GM21360 (cell line): ENCODE measurements at regions not wholly inside any gene's neighbourhood (a gene's known extent, or its start where the extent isn't known, plus 50 kb on each side); places are given as distances from the start of the nearest gene placed in this dataset.

Experiments used
- ATAC-seq: cut with Tn5 transposase; IDR thresholded peaks from one replicate; pipeline ENCODE4 v1.9.1; 2021; ENCODE audit warnings: mild to moderate bottlenecking, moderate library complexity; ENCODE audit not compliant: unreplicated experiment

DNA sequence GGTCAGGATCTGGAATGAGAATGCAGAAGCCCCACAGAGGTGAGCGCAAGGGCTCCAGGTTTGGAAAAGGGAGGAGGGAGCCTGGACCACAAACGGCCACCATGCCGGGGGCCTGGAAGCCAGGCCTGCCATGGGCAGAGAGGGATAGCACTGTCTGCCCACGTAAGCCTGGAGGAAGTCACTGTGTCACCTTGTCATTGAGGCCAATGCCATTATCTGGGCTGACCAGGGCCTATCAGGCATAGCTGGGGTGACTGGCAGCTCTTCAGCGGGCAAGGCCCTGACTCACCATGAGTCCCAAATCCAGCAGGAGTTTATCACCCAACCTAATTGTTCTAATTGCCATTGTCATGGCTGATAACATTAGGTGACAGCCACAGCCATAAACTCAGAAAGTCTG, 84.6 kb downstream of the MATN1 start:
- no peak for ATAC-seq

DNA sequence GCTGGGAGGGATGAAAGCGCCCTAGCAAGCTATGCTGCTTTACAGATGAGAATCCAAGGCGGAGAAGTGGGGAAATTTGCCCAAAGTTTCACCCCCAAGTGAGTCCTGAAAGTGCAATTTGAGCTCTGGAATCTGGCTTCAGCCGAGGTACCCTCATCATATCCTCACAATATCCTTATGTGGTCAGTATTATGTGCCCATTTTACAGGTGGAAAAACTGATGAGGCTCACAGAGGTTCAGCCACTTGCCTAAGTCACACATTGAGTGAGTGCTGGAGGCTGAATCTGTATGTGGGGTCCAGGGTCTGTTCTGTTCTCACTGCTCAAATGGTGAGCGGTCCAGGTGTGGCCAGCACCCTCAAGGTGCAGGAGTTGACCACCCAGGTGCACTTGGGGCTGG, 85.3 kb downstream of the MATN1 start:
- no peak for ATAC-seq

DNA sequence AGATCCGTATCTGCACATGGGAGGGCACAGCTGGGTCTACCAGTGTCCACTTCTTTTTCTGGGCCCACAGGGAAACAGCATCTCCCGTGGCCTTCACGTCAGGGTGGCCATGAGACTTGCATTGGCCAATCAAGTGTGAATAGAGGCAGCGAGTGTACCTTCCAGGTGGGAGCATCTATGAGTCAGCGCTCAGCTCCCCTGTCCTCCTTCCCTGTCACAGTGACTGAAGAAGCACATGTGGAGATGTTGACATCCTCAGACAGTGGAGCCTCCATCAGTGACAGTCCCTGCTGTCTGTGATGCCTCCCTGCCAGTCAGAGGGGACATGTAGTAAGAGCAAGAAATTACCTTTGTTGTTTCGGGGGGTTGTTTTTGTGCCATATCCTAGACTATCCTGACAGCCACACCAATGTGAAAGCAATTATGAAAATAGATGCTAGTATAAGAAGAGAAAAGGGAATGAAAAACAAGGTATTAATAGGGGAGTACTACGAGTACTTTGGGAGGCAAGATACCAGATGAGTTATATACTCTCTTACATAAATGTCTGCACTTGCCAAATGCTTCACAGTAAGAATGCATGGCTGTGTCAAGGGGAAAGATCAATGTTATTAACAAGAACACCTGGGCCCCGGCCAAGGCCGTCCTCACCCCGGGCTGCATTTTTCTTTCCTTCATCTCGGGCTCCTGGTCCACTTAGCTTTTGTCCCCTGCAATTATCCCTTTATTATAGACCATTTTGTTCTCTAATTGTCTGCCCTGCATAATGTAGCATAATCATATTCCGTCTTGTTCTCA, 86.0 kb downstream of the MATN1 start:
- no peak for ATAC-seq

DNA sequence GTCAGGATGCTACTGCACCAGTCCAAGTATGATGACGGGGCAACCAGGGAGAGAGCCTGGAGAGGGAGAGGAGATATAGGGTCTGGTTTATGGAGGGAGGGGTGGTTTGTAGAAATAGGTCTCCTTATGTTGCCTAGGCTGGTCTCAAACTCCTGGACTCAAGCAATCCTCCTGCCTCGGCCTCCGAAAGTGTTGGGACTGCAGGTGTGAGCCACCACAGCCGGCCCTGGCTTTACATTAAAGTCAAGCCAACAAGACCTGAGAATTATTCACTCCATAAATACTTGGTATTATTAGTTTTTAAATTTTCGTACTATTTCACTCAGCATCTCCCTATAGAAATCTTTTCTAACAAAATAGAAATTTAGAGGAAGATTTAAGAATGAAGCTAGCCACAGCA, 86.8 kb downstream of the MATN1 start:
- no peak for ATAC-seq

DNA sequence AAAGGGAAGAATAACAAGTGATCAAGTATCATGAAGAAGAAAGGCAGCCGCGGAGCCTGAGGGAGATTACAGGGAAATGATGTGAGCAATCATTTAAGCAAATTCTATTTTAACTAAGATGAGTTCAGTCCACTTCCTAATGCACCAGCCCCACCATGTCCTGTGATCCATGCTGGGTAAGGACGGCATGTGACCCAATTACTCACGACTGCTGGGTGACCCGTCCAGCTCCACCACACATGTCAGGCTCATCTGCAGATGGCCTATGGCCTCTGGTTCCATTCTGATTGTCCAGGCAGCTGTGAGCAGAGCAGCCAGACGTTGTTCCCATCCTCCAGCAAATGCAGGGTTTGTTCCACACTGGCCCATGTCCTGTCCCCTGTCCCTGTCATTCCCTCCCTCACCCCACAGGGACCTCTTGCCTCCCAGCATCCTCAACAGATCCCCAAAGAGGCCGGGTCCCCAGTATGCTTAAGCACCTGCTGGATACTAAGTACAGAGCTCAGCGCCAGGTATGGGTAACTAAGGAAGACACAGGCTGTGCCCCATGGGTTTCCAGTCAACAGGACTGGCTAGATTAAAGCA, 87.9 kb downstream of the MATN1 start:
- ATAC-seq, result no peak

DNA sequence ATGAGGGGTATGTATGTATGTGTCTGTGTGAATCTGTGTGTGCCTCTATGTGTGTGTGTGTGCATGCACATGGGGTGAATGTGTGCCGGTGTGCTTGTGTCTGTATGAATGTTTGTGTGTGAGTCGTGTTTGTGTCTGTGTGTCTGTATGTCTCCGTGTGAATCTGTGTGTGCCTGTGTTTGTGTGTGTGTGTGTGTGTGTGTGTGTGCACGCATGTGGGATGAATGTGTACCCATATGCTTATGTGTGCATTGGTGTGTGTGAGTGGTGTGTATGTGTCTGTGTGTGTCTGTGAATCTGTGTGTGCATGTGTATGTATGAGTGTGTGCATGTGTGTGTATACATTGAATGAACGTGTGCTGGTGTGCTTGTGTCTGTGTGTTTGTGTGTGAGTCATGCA, 88.9 kb downstream of the MATN1 start:
- no peak for ATAC-seq

DNA sequence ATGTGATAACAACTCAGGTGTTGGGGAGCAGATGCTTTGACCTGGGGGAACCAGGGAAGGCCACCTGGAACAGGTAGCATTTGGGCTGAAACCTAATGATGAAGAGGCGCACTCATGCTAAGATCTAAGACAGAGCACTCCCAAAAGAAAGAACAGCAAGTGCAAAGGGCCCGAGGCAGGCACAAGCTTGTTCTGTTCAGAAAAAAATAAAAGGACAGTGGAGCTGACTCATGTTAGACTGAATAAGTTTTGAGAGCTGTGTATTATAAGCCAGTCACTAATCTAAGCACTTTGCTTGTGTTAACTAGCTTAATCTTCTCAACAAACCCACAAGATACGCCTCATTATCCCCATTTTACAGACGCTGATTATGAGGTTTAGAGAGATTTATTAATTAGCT, 90.1 kb downstream of the MATN1 start:
- ATAC-seq, result no peak

DNA sequence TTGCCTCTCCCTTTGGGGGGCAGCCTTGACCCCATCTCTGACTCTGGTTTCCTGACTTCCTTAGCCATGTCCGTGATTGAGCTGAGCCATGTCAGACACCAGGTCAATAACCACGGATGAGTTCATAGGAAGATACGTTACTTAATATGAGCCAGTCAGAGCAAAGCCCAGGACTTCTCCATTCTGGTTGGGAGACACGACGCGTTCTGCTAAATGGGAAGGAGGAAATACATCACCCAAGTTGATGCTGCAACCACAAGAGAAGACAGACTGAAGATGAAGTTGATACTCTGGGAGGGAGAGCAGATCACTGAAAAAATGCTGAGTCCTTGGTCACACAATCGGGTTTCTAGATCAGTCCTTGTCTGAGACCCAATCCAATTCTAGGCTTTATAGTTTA, 90.9 kb downstream of the MATN1 start:
- ATAC-seq, result no peak

DNA sequence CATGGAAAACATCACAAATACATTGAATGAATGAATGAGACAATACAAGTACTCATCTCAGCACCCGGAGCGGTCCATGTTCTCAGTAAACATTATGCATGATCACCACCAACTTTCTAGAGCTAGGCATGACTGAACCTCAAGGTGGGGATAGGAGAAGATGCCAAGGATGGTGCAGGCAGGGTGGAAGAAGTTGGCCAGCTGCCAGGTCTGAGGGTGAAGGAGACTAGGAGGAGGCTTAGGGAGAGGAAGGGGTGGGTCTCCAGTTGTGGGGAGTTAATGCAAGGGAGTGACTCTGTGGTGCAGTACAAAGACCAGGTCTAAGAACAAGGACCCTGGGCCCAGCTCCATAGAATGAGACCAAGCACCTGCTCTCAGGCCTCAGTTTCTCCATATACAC, 91.7 kb downstream of the MATN1 start:
- no peak for ATAC-seq

DNA sequence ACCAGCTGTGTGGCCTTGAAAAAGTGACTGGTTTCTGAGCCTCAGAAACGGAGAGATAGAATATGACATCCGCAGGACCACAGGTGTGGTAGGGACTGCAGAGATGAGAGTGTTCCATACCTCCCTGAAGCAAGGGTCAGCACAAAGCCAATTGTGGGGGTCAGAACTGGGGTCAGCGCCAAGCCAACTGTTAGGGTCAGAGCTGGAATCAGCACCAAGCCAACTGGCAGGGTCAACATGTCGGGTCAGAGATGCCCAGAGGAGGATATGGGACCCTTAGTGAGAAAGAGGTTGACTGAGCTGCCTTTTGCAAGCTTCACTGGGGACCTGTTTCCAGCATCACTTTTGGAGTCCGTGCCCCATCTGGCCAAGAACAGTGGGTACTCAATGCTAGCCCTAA, 93.9 kb downstream of the MATN1 start:
- ATAC-seq, result no peak

DNA sequence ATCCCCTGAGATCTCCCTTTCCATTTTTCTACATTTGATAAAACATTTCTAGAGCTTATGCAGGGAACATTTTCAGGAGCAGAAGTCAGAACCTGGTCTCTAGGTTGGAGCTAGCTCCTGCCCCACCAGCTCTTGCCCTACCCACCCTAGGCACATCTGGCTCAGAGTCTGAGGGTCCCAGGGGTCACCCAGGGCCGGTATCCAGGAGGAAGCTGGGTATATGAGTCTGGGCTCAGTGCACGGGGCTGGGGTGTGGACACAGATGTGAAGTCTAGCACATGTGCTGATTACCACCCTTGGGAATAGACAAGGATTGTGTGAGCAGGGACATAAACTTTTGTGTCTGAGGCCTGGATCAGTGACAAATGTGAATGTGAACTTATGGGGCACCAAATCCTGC, 95.4 kb downstream of the MATN1 start:
- ATAC-seq, result no peak

DNA sequence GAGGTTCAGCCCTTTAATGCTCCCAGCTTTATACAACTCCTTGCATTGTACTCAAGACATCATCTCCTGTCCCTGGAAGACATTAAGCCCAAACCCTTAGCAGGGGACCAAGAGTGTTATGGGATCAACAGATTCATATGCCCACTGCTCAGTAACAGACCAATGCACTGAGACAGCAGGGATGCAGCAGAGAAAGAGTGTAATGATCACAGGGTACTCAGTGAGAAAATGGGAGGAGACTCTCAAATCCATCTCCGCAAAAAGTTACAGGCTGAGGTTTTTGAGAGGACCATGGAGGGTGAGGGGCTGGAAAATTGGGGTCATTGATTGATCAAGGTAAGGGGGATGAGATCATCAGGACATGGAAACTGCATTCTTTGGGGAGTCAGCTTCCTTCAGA, 96.2 kb downstream of the MATN1 start:
- no peak for ATAC-seq

DNA sequence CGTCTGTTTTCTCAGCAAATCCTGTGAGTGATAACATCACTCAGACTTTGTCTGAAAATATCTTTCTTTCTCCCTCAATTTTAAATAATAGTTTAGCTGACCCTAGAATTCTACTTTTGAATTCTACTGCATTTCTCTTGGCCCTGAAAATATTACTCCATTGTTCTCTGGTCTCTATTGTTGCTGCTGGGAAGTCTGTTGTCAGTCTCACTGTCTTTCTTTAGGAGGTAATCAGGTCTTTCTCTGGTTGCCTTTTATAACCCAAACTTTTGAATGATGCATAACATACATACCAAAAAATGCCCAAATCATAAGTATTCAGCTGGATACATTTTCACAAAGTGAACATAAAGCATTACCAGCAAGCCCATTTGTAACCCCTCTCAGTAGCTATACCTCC, 100.0 kb downstream of the MATN1 start:
- no peak for ATAC-seq

DNA sequence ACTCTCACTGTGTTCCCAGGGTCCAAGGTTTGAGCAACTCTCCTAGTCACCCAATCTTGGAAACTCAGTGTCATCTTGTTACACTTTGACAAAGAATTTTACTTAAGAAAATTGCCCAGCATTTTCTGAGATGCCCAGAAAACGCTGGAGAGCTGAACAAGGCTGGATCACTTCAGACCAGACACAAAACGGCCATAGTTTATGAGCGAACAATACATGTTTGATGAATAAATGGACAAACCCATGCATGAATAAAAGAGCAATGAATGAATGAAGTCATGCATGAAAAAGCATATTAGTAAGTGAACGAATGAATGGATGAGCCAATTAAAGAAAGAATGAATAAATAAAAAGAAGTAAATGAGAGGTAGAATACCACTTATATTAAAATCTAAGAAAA, 103.8 kb downstream of the MATN1 start:
- ATAC-seq, result no peak

DNA sequence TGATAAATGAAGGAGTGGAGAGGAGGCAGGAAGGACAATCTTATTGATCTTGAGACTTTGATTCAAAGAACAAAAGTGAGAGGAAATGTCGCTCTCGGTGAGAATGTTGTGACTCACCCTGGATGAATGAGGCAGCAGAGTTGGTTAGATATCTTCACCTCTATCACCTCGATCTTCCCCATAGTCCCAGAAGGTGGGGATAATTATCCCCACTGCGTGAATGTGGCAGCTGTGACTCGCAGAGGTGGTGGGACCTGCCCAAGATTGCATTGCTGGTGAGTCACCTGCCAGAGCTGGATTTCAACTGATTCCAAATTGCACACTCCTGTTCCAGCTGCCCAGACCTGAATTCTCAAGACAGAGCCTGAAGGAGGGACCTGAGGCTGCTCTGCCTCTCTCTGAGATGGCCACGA, 105.0 kb downstream of the MATN1 start:
- no peak for ATAC-seq

DNA sequence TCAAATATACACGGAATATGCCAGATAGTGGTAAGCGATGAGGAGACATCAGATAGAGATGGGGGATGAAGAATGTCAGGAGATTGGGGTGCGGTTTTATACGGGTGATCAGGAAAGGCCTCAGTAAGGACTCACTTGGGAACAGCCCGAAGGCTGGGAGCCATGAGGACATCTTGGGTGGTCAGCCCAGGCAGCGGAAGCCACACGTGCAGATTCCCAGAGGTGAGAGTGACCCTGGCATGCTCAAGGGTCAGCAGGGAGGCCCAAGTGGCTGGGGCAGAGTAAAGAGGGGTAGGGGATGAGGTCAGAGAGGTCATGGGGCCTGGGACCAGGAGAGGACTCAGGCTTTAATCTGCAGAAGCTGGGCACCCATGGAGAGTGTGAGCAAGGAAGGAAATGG, 106.6 kb downstream of the MATN1 start:
- no peak for ATAC-seq

DNA sequence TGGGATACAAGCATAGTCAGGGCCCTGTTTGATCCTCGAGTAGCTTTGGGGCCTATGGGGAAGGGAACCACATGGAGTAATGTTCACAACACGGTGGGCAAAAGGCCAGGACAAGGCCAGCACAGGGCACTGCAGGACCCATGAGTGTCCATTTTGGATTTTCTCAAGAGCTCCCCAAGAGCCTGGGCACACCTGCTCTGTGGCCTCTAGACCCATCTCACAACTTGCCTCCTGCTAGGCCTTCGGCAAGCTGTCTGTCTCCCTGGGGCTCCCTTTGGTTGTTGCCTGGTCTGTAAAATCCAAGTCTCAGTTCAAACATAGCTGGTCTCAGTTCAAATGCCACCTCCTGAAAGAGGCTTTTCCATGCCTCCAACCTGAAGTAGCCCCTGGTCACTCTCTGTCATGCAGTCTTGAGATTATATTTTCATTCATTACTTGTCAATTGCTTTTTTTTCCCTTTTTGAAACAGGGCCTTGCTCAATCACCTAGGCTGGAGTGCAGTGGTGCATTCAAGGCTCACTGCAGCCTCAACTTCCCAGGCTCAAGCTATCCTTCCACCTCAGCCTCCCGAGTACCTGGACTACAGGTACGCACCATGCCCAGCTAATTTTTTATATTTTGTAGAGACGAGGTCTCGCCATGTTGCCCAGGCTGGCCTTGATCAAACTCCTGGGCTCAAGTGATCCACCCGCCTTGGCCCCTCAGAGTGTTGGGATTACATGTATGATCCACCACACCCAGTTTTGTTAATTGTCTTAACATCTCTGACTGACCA, 107.4 kb downstream of the MATN1 start:
- ATAC-seq, result no peak

DNA sequence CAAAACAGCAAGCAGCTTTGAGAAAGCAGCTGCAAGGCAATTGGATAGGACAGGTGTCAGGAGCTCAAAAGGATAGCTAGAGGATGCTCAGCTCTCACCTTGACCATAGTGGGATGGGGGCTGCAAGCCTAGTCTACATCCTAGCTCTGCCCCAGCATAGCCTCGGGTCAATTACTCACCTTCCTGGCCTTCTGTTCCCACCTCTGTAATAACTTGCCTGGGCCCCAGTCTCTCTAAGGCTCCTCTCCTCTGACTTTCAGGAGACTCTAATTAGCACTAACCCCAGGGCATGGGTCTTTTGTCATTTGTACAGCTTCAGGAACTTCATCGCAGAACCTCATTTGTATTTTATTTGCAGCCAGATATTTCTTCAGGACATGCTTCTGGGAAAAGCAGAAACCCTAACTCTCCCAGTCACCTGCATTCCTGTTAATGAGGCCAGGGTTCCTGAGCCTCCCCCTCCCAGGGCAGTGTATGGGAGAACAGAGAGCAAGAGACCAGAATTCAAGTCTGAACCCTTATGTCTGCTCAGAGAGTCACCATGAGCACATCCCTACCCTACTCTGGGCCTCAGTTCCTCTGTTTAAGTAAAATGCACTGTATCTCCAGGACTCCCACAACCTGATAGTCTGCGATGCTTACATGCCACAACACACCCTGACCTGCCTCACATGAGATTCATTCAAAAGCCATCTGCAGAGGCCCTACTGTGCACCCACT, 108.1 kb downstream of the MATN1 start:
- ATAC-seq, result no peak

DNA sequence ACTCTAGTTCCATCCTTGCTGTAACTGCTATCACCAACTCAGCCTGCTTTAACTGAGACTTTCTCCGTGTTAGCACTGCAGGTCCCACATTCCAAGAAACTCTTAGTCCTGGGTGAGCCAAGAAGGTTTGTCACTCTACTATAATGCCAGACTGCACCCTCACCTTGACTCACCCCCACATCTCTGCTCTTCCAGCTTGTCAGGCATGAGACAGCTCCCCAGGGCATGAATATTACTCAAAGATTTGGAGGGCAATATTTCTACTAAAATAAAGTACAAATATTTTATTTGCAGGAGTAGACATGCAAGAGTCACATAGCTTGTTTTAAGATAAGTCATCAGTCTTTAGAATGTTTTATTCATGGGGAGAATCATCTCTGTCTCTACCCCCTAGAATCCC, 110.2 kb downstream of the MATN1 start:
- no peak for ATAC-seq

DNA sequence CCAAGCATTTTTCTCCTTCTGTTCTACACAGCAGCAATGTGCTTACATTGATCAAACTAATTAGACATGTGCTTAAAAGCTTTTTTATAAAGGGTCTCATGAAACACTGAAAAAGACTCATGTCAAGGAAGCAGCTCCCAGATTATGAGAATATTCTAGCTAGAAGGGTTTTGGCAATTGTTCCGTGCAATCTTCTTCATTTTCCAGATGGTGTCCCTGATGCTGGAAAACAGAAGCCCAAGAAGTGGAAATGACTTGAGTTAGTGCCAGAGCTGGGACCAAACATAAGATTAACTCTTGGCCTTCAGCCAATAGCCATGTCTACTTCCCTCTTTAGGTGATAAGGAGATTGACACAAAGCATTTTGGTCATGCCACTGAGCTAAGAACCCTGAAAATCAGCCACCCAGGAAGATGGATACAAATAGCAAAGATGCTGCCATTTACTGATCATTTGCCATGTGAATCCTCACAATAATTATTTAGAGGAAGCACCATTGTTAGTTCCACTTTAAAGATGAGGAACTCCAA, 110.8 kb downstream of the MATN1 start:
- ATAC-seq, result no peak

DNA sequence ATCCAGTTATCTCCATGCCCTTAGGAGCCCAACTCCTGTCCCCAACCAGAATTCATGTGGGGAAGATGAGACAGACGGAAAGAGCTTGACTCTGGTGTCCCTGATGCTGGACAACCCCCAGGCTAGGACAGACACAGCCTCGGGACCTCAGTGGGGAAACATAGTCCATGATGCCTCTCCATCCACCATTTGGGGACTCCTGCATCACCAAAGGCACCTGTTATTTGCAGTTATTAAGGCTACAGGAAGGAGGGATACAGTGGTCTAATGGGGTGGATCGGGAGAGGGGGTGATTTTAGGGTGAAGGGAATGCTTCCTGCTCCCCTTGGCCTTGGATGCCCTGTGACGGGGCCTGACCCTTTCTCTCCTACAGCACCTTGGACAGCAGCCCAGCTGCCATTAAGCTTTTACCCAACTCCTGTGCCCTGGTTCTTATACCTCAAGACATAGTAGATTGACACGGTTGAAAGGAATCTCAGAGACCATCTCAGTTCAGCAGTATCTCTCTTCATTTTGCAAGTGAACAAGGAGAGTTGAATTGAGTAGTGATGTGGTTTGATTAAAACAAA, 111.6 kb downstream of the MATN1 start:
- ATAC-seq, result no peak
